ENCODE measurements at regions not wholly inside any gene's neighbourhood (a gene's known extent, or its start where the extent isn't known, plus 50 kb on each side); places are given as distances from the start of the nearest gene placed in this dataset.

GRCh38 chr11:19607656-19608360, 104.8 kb upstream of the NAV2 start:
- ATAC-seq: no peak
- DNase-seq: no peak
- no peaks in the 10 kb centered on the region for H3K36me3 Mint-ChIP-seq (ENCODE audit: insufficient read depth)
- H3K4me1 Mint-ChIP-seq (ENCODE audit: low read depth): no peaks in the 10 kb centered on the region
- H3K4me3 Mint-ChIP-seq: no peak overlapping the region
- H3K27me3 Mint-ChIP-seq (ENCODE audit: low read depth): peaks cover 5% of the 10 kb centered on the region
- H3K9me3 Mint-ChIP-seq: peaks cover 6% of the 10 kb centered on the region

DNA sequence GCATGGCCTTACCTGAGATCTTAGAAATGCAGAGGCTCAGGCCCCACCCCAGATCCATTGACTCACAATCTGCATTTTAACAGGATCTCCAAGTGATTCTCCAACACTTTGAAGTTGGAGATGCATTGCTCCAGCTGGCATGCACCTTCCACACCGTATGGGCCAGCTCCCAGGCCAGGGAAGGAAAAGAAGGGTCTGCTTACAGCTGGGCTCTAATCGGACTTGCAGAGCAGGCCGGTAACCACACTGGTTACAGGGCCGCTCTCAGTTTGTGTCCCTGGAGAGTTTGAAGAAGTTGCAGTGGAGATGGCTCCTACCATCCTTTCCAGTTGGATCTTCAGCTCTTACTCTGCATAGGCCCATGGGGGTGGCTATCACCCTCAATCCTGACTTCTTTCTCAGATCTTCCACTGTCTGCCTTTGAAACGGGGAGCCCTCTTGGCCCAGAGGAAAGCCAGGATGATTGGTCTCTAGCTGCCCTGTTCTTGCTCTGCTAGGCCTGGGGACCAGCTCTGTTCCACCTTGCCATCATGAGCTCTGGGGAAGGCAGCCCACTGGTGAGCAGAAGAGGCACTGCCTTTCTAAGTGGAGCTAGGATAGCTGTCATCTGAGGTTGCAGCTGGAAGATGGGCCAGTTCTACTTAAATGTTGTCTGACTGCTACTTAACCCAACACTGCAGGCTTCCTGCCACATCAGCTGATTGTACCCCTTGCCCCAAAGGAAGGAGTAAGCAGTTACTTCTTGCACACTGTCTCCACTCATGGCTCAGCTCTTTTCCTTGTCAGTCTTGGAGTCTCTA, 105.6 kb upstream of the NAV2 start:
- ATAC-seq: no peak
- H3K27me3 Mint-ChIP-seq (ENCODE audit: low read depth): peaks cover 11% of the 10 kb centered on the region
- H3K9me3 Mint-ChIP-seq: no peaks in the 10 kb centered on the region
- no peaks in the 10 kb centered on the region for H3K36me3 Mint-ChIP-seq (ENCODE audit: insufficient read depth)
- no peak overlapping the region for H3K4me3 Mint-ChIP-seq
- DNase-seq: no peak
- H3K4me1 Mint-ChIP-seq (ENCODE audit: low read depth): no peaks in the 10 kb centered on the region

DNA sequence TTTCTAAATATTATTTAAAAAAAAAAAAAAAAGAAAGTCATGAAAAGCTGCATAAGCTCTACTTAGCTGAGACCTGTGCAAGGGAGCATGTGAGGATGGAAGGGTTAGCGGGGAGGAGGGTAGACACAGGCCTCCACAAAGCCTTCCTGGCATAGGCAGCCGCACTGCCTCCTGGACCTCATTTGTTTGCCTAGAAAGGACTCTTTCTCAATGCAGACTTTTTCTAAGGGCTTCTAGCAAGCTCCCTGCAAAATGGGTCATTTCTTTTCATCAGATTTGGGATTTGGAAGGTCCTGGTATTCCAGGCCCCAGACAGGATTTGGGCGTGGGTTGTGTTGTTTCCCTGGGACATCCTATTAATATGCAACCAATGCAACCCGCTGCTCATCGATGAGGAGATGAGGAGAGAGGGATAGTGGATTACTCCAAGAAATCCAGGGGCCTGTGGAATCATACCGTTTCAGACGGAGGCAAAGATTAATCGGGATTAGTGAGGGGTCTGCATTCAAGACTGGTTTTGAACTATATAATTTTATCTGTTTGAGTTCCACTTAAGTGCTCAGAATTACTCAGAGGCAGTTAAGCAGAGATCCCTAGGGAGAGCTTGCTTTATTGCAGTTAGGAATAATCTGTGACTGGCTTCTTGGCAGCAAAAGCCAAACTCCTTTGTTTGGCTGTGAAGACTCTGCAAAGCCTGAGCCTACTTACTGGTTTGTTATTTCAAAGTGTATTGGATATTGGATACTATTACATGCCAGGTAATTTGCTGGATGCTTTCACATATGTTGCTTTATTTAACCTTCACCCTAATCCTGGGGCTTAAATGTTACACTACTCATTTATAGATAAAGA, 106.9 kb upstream of the NAV2 start:
- no peaks in the 10 kb centered on the region for H3K4me1 Mint-ChIP-seq (ENCODE audit: low read depth)

GRCh38 chr11:19604679-19605375, 107.8 kb upstream of the NAV2 start:
- H3K9me3 Mint-ChIP-seq: no peaks in the 10 kb centered on the region
- H3K36me3 Mint-ChIP-seq (ENCODE audit: insufficient read depth): no peaks in the 10 kb centered on the region
- DNase-seq (no peak), ATAC-seq (no peak)
- no peaks in the 10 kb centered on the region for H3K4me1 Mint-ChIP-seq (ENCODE audit: low read depth)
- no peak overlapping the region for H3K4me3 Mint-ChIP-seq
- peaks cover 18% of the 10 kb centered on the region for H3K27me3 Mint-ChIP-seq (ENCODE audit: low read depth)

More for the DNA sequence above, 106.9 kb upstream of the NAV2 start:
- Mint-ChIP-seq H3K36me3 (ENCODE audit: insufficient read depth) (no peaks in the 10 kb centered on the region), H3K9me3 (no peaks in the 10 kb centered on the region), H3K27me3 (ENCODE audit: low read depth) (peaks cover 19% of the 10 kb centered on the region), H3K4me3 (no peak overlapping the region)
- ATAC-seq (no peak), DNase-seq (no peak)

DNA sequence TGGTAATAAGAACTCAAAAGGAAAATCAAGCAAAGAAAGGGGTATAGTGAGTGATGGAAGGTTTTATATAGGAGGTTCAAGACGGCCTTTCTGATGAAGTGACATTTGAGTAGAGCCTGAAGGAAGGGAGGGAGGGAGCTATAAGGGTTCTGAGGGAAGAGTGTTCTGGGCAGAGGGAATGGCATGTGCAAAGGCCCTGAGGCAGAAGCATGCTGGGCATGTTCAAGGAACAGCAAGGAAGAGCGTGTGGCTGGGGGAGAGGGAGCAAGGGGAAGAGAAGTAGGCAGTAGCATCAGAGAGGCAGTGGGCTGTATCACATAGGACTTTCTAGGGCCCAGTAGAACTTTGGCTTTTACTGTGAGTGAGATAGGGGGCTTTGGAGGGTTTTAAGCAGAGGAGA, 108.9 kb upstream of the NAV2 start:
- no peaks in the 10 kb centered on the region for H3K36me3 Mint-ChIP-seq (ENCODE audit: insufficient read depth)
- DNase-seq: no peak
- no peaks in the 10 kb centered on the region for H3K9me3 Mint-ChIP-seq
- peaks cover 18% of the 10 kb centered on the region for H3K27me3 Mint-ChIP-seq (ENCODE audit: low read depth)
- no peak for ATAC-seq
- no peak overlapping the region for H3K4me3 Mint-ChIP-seq
- H3K4me1 Mint-ChIP-seq (ENCODE audit: low read depth): no peaks in the 10 kb centered on the region

GRCh38 chr11:19602891-19603290, 109.7 kb upstream of the NAV2 start:
- H3K4me1 Mint-ChIP-seq (ENCODE audit: low read depth): no peaks in the 10 kb centered on the region
- H3K27me3 Mint-ChIP-seq (ENCODE audit: low read depth): peaks cover 18% of the 10 kb centered on the region
- H3K9me3 Mint-ChIP-seq: no peaks in the 10 kb centered on the region
- no peak overlapping the region for H3K4me3 Mint-ChIP-seq
- DNase-seq: no peak
- no peaks in the 10 kb centered on the region for H3K36me3 Mint-ChIP-seq (ENCODE audit: insufficient read depth)
- ATAC-seq: no peak

GRCh38 chr11:19602406-19602805, 110.2 kb upstream of the NAV2 start:
- H3K9me3 Mint-ChIP-seq: no peaks in the 10 kb centered on the region
- no peaks in the 10 kb centered on the region for H3K36me3 Mint-ChIP-seq (ENCODE audit: insufficient read depth)
- ATAC-seq (no peak), DNase-seq (no peak)
- no peaks in the 10 kb centered on the region for H3K4me1 Mint-ChIP-seq (ENCODE audit: low read depth)
- H3K27me3 Mint-ChIP-seq (ENCODE audit: low read depth): peaks cover 18% of the 10 kb centered on the region
- H3K4me3 Mint-ChIP-seq: no peak overlapping the region

GRCh38 chr11:19601235-19601634, 111.4 kb upstream of the NAV2 start:
- Mint-ChIP-seq H3K4me3 (no peak overlapping the region), H3K4me1 (ENCODE audit: low read depth) (no peaks in the 10 kb centered on the region), H3K36me3 (ENCODE audit: insufficient read depth) (no peaks in the 10 kb centered on the region), H3K9me3 (no peaks in the 10 kb centered on the region), H3K27me3 (ENCODE audit: low read depth) (peaks cover 18% of the 10 kb centered on the region)
- ATAC-seq (no peak), DNase-seq (no peak)

GRCh38 chr11:19599681-19600080, 113.0 kb upstream of the NAV2 start:
- H3K9me3 Mint-ChIP-seq: no peaks in the 10 kb centered on the region
- no peaks in the 10 kb centered on the region for H3K4me1 Mint-ChIP-seq (ENCODE audit: low read depth)
- H3K36me3 Mint-ChIP-seq (ENCODE audit: insufficient read depth): no peaks in the 10 kb centered on the region
- ATAC-seq (no peak), DNase-seq (no peak)
- no peak overlapping the region for H3K4me3 Mint-ChIP-seq
- H3K27me3 Mint-ChIP-seq (ENCODE audit: low read depth): peaks cover 20% of the 10 kb centered on the region

GRCh38 chr11:19598876-19599486, 113.7 kb upstream of the NAV2 start:
- Mint-ChIP-seq H3K4me1 (ENCODE audit: low read depth) (no peaks in the 10 kb centered on the region), H3K36me3 (ENCODE audit: insufficient read depth) (no peaks in the 10 kb centered on the region), H3K4me3 (no peak overlapping the region)

DNA sequence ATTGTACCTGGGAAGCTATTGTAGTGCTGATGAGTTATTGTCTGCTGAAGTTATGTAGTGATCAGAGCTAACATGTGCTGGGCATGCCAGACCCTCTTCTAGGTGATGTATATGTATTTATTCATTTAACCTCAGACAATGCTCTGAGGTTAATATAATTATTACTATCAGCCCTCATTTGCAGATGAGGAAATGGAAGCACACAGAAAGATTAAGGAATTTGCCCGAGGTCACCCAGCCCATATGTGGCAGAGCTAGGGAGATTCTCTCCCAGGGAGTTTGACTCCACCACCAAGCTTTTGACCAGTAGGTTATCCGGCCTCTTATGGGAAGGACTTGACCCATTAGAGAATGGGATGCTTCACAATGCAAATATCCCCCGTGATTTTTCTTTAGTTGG, 114.2 kb upstream of the NAV2 start:
- peaks cover 23% of the 10 kb centered on the region for H3K27me3 Mint-ChIP-seq (ENCODE audit: low read depth)
- no peak overlapping the region for H3K4me3 Mint-ChIP-seq
- H3K9me3 Mint-ChIP-seq: no peaks in the 10 kb centered on the region
- DNase-seq (no peak), ATAC-seq (no peak)
- no peaks in the 10 kb centered on the region for H3K4me1 Mint-ChIP-seq (ENCODE audit: low read depth)
- H3K36me3 Mint-ChIP-seq (ENCODE audit: insufficient read depth): no peaks in the 10 kb centered on the region

More at GRCh38 chr11:19598876-19599486, 113.7 kb upstream of the NAV2 start:
- Mint-ChIP-seq H3K9me3 (no peaks in the 10 kb centered on the region), H3K27me3 (ENCODE audit: low read depth) (peaks cover 20% of the 10 kb centered on the region)
- ATAC-seq (no peak), DNase-seq (no peak)

DNA sequence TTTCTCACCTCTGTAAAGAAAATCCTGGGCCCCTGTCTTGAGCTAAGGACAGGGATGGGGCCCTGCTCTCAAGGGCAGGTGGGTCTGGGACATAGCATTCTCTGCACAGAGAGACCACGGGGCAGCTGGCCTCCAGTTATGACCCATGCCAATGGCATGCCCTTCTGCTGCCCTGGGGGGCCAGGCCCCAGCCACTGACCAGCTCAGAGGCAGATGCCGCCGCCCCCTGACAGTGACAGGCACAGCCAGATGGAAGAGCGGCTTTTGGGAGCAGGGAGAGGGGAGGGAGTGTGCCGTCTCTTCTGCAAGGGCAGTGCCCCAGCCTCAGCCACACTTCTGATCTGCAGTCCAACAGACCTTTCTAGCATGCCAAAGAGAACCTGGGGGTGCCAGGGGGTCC, 114.8 kb upstream of the NAV2 start:
- Mint-ChIP-seq H3K4me1 (ENCODE audit: low read depth) (no peaks in the 10 kb centered on the region), H3K27me3 (ENCODE audit: low read depth) (peaks cover 20% of the 10 kb centered on the region), H3K4me3 (no peak overlapping the region), H3K9me3 (no peaks in the 10 kb centered on the region), H3K36me3 (ENCODE audit: insufficient read depth) (no peaks in the 10 kb centered on the region)
- ATAC-seq: no peak
- no peak for DNase-seq

- no peaks in the 10 kb centered on the region for H3K9me3 Mint-ChIP-seq
- peaks cover 13% of the 10 kb centered on the region for H3K27me3 Mint-ChIP-seq (ENCODE audit: low read depth)
- H3K4me1 Mint-ChIP-seq (ENCODE audit: low read depth): no peaks in the 10 kb centered on the region
- H3K4me3 Mint-ChIP-seq: no peak overlapping the region
- DNase-seq (no peak), ATAC-seq (no peak)
- no peaks in the 10 kb centered on the region for H3K36me3 Mint-ChIP-seq (ENCODE audit: insufficient read depth)
These were observed 115.4 kb upstream of the NAV2 start for GRCh38 chr11:19597206-19597605.
